Natural killer cell (primary cell): ENCODE measurements at regions not wholly inside any gene's neighbourhood (a gene's known extent, or its start where the extent isn't known, plus 50 kb on each side); places are given as distances from the start of the nearest gene placed in this dataset.

Source experiments
- ATAC-seq, 3 donors: fragments of 150-1000 bp in 2 of 3; fragments of 200-7000 bp in 1 of 3; cut with Tn5 transposase; 1 replicate in 1 of 3; 2 replicates in 2 of 3; pipeline ENCODE4 v1.10.0; 2021; ENCODE audit warnings: mild to moderate bottlenecking in 2 of 3, moderate library complexity in 2 of 3
- DNase-seq, 2 donors: peaks; one replicate each; pipeline versions ENCODE4 v3.0.0 to v3.0.0-alpha.2; 2013 to 2021; ENCODE audit warnings: mixed read lengths in 1 of 2
- H3K27ac ChIP-seq: one replicate; pipeline ENCODE4 v1.5.1; 2013; ENCODE audit warnings: mild to moderate bottlenecking, low read length
- H3K27me3 ChIP-seq: one replicate; pipeline ENCODE4 v1.6.1; 2013; ENCODE audit warnings: low read length; ENCODE audit not compliant: control insufficient read depth, insufficient read depth
- H3K36me3 ChIP-seq: one replicate; pipeline ENCODE4 v1.6.1; 2013; ENCODE audit warnings: low read length; ENCODE audit not compliant: control insufficient read depth, insufficient read depth
- H3K4me1 ChIP-seq: one replicate; pipeline ENCODE4 v1.6.1; 2013; ENCODE audit warnings: low read length; ENCODE audit not compliant: control insufficient read depth, insufficient read depth
- H3K4me3 ChIP-seq: one replicate; pipeline ENCODE4 v1.5.1; 2013; ENCODE audit warnings: low read length
- H3K9me3 ChIP-seq: one replicate; pipeline ENCODE4 v1.6.1; 2013; ENCODE audit warnings: low read length; ENCODE audit not compliant: control insufficient read depth, insufficient read depth
- H3K27ac Mint-ChIP-seq, 2 donors: one replicate each; pipeline ENCODE4 v1.8.0; 2022; ENCODE audit warnings: mild to moderate bottlenecking in 2 of 2, mixed read lengths in 2 of 2, moderate library complexity in 1 of 2
- H3K27me3 Mint-ChIP-seq, 2 donors: one replicate each; pipeline ENCODE4 v1.8.0; 2022; ENCODE audit warnings: low read depth in 2 of 2, mixed read lengths in 2 of 2
- H3K36me3 Mint-ChIP-seq: one replicate; pipeline ENCODE4 v1.8.0; 2022; ENCODE audit warnings: mixed read lengths
- H3K4me1 Mint-ChIP-seq, 2 donors: one replicate each; pipeline ENCODE4 v1.8.0; 2022; ENCODE audit warnings: mixed read lengths in 2 of 2
- H3K4me3 Mint-ChIP-seq: one replicate; pipeline ENCODE4 v1.8.0; 2022; ENCODE audit warnings: mild to moderate bottlenecking, moderate library complexity, mixed read lengths
- H3K9me3 Mint-ChIP-seq, 2 donors: one replicate each; pipeline ENCODE4 v1.8.0; 2022; ENCODE audit warnings: mixed read lengths in 2 of 2
- WGBS: methylation state at CpG from one replicate; pipeline ENCODE4 v1.1.7; 2013; ENCODE audit warnings: missing lambda C conversion rate; ENCODE audit not compliant: insufficient coverage; 5-methylcytosine and 5-hydroxymethylcytosine counted together
- intact Hi-C: fragments of 100-400 bp; cut with micrococcal nuclease; formaldehyde crosslinking; loops from one replicate; pipeline ENCODE4 v1.14.2; 2022
- TF ChIP-seq, protein P1 (sequence below): fragments of 200-600 bp; IDR thresholded peaks from one replicate; pipeline ENCODE4 v1.8.0; 2022; ENCODE audit warnings: antibody characterized with exemption

DNA sequence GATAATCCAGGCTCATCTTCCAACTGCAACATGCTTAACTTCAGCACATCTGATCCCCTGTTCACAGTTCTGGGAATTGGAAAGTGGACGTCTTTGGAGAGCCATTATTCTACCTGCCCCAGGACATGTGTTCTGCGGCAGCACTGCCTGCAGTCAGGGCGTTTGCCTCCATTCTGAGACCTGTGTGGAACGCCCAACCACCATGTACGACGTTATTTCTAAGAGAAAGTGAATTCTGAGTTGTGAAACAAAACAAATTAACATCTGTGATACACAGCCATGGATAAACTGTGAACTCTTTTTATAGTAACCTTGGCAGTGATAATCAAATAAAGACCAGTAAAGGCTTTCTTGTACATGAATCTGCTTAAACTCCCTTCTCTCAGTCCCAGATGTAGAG, 195.8 kb downstream of the AASDH start:
- Mint-ChIP-seq H3K27me3 (peaks cover 2 to 13% of the 10 kb centered on the region in 2 donors), H3K4me3 (no peak overlapping the region), H3K27ac (no peak overlapping the region), H3K4me1 (no peaks in the 10 kb centered on the region), H3K9me3 (no peaks in the 10 kb centered on the region), H3K36me3 (no peaks in the 10 kb centered on the region)
- intact Hi-C loops = no loop called here
- TF ChIP-seq, protein P1, sequence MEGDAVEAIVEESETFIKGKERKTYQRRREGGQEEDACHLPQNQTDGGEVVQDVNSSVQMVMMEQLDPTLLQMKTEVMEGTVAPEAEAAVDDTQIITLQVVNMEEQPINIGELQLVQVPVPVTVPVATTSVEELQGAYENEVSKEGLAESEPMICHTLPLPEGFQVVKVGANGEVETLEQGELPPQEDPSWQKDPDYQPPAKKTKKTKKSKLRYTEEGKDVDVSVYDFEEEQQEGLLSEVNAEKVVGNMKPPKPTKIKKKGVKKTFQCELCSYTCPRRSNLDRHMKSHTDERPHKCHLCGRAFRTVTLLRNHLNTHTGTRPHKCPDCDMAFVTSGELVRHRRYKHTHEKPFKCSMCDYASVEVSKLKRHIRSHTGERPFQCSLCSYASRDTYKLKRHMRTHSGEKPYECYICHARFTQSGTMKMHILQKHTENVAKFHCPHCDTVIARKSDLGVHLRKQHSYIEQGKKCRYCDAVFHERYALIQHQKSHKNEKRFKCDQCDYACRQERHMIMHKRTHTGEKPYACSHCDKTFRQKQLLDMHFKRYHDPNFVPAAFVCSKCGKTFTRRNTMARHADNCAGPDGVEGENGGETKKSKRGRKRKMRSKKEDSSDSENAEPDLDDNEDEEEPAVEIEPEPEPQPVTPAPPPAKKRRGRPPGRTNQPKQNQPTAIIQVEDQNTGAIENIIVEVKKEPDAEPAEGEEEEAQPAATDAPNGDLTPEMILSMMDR = no peak
- Histone ChIP-seq H3K36me3 (no peaks in the 10 kb centered on the region), H3K27me3 (peaks cover 2% of the 10 kb centered on the region), H3K27ac (no peak overlapping the region), H3K9me3 (no peaks in the 10 kb centered on the region), H3K4me1 (no peaks in the 10 kb centered on the region), H3K4me3 (no peak overlapping the region)
- WGBS = 87% methylated on average over 6 of the region's 6 CpGs
- no peak for DNase-seq
- ATAC-seq = no peak

DNA sequence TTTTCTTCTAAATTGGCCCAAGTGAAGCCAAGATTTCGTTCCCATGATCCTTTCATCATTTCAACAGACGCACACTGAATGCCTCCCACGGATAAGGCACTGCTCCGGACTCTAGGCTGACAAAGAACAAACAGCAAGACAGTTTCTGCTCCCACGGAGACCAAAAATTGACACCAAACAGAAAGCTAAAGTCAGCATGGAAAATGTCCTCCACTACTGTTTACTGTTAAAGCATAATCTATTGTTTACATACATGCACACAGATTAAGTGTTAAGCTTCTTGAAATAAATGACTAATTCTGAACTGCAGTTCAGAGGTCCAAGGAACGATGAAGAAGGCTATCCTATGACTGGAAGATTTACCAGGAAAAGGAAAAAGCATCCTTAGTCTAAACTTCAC, 199.6 kb downstream of the AASDH start:
- no peak overlapping the region for H3K27ac ChIP-seq
- H3K27me3 Mint-ChIP-seq = peaks cover 0 to 2% of the 10 kb centered on the region in 2 donors
- H3K9me3 Mint-ChIP-seq = no peaks in the 10 kb centered on the region
- 89% methylated on average over 6 of the region's 6 CpGs for WGBS
- no peak overlapping the region for H3K27ac Mint-ChIP-seq
- H3K36me3 Mint-ChIP-seq = no peaks in the 10 kb centered on the region
- no peaks in the 10 kb centered on the region for H3K9me3 ChIP-seq
- H3K36me3 ChIP-seq = no peaks in the 10 kb centered on the region
- H3K4me1 ChIP-seq = no peaks in the 10 kb centered on the region
- intact Hi-C loops = no loop called here
- H3K4me1 Mint-ChIP-seq = no peaks in the 10 kb centered on the region
- TF ChIP-seq, protein P1 = no peak
- no peaks in the 10 kb centered on the region for H3K27me3 ChIP-seq
- no peak for ATAC-seq
- no peak for DNase-seq
- no peak overlapping the region for H3K4me3 Mint-ChIP-seq
- no peak overlapping the region for H3K4me3 ChIP-seq

DNA sequence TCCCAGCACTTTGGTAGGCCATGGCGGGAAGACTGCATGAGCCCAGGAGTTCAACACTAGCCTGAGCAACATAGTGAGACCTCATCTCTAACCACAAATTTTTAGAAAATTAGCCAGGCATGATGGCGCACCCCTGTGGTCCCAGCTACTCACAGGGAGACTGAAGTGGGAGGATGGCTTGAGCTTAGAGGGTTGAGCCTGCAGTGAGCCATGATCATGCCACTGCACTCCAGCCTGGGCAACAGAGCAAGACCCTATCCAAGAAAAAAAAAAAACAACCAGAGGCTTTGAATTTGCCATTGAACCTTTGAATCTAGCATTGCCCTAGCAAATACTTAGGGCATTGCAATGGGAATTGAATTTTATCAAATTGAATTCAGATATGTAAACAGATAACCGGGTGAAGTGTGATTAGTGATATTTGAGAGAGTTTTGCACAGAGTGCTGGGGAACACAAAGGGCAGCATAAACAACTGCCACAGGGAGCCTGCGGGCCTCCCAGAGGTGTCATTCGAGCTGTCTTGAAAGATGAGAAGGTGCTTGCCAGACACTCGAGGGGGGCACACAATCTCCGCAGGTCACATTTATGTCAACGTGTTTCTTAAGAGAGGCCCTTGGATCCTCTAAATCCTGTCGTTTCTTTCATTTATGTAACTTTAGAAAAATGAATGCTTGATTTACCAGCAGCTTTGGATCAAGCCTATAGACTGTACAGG, 200.3 kb downstream of the AASDH start:
- Mint-ChIP-seq H3K36me3 (no peaks in the 10 kb centered on the region), H3K27ac (no peak overlapping the region), H3K4me1 (no peaks in the 10 kb centered on the region), H3K4me3 (no peak overlapping the region), H3K27me3 (no peaks in the 10 kb centered on the region), H3K9me3 (no peaks in the 10 kb centered on the region)
- Histone ChIP-seq H3K4me3 (no peak overlapping the region), H3K27ac (no peak overlapping the region), H3K36me3 (no peaks in the 10 kb centered on the region), H3K4me1 (no peaks in the 10 kb centered on the region), H3K9me3 (no peaks in the 10 kb centered on the region), H3K27me3 (no peaks in the 10 kb centered on the region)
- TF ChIP-seq, protein P1 = no peak
- WGBS = 90% methylated on average over 9 of the region's 9 CpGs
- intact Hi-C loops = no loop called here
- ATAC-seq = no peak
- DNase-seq = no peak

DNA sequence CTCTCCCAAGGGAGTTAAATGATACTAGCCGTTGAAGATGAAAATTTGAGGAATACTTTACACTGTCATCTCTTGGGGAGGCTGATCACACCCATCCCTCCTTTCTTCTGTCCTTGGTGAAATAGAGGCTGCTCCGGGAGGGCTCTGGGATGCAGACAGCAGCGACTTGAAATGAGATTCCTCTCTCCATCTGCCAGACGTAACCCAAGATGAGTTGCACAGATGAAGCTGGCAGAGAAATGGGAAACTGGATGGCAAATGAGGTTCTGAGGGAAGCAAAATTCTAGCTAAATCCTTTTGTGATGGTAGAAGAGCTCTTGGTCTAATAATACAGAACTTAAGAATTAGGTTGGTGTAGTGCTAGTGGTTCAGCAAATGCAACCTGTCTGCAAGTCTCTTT, 201.4 kb downstream of the AASDH start:
- intact Hi-C loops = no loop called here
- ATAC-seq = no peak

More for the DNA sequence above, 201.4 kb downstream of the AASDH start:
- no peak overlapping the region for H3K27ac Mint-ChIP-seq
- H3K36me3 ChIP-seq = no peaks in the 10 kb centered on the region
- no peaks in the 10 kb centered on the region for H3K9me3 Mint-ChIP-seq
- H3K4me3 ChIP-seq = no peak overlapping the region
- H3K4me3 Mint-ChIP-seq = no peak overlapping the region
- no peaks in the 10 kb centered on the region for H3K27me3 Mint-ChIP-seq
- TF ChIP-seq, protein P1 = no peak
- H3K4me1 Mint-ChIP-seq = no peaks in the 10 kb centered on the region
- no peaks in the 10 kb centered on the region for H3K4me1 ChIP-seq
- H3K27me3 ChIP-seq = no peaks in the 10 kb centered on the region
- no peak for DNase-seq
- H3K27ac ChIP-seq = no peak overlapping the region
- H3K36me3 Mint-ChIP-seq = no peaks in the 10 kb centered on the region
- 95% methylated on average over 3 of the region's 4 CpGs for WGBS
- H3K9me3 ChIP-seq = no peaks in the 10 kb centered on the region
